OCI-LY1 (cell line): ENCODE measurements at regions not wholly inside any gene's neighbourhood (a gene's known extent, or its start where the extent isn't known, plus 50 kb on each side); places are given as distances from the start of the nearest gene placed in this dataset.

Experiments
- H2AFZ ChIP-seq: fragments of 200-600 bp; sonication (generic), shearing (Covaris generic); 2 replicates; pipeline ENCODE4 v1.6.0; 2014; ENCODE audit warnings: antibody characterized with exemption, mild to moderate bottlenecking, low read length
- H3F3A ChIP-seq: fragments of 200-600 bp; sonication (generic), shearing (Covaris generic); 2 replicates; pipeline ENCODE4 v1.6.0; 2014; ENCODE audit warnings: mild to moderate bottlenecking, antibody characterized with exemption, low read length, moderate library complexity; ENCODE audit not compliant: insufficient read depth
- H3K27ac ChIP-seq: fragments of 200-600 bp; sonication (generic); 2 replicates; pipeline ENCODE4 v1.5.1; 2014; ENCODE audit warnings: low read length, mixed run types, mild to moderate bottlenecking, low read depth; ENCODE audit not compliant: poor library complexity, severe bottlenecking
- H3K27me3 ChIP-seq: fragments of 200-600 bp; sonication (generic); 2 replicates; pipeline ENCODE4 v1.6.0; 2014; ENCODE audit warnings: antibody characterized with exemption, mild to moderate bottlenecking, low read length, moderate library complexity; ENCODE audit not compliant: insufficient read depth
- H3K36me3 ChIP-seq: fragments of 200-600 bp; sonication (generic); 2 replicates; pipeline ENCODE4 v1.6.1; 2014; ENCODE audit warnings: mild to moderate bottlenecking, antibody characterized with exemption, low read length, moderate library complexity, mixed read lengths; ENCODE audit not compliant: insufficient read depth
- H3K4me1 ChIP-seq: fragments of 200-600 bp; sonication (generic); 2 replicates; pipeline ENCODE4 v1.5.1; 2014; ENCODE audit warnings: mild to moderate bottlenecking, low read length, moderate library complexity; ENCODE audit not compliant: insufficient read depth, severe bottlenecking
- H3K4me2 ChIP-seq: fragments of 200-600 bp; sonication (generic), shearing (Covaris generic); 2 replicates; pipeline ENCODE4 v1.6.1; 2014; ENCODE audit warnings: low read length
- H3K4me3 ChIP-seq: fragments of 200-600 bp; sonication (generic); 2 replicates; pipeline ENCODE4 v1.5.1; 2014; ENCODE audit warnings: low read length, low read depth, mild to moderate bottlenecking, mixed read lengths; ENCODE audit not compliant: poor library complexity, severe bottlenecking
- H3K79me2 ChIP-seq: fragments of 200-600 bp; shearing (Covaris generic); 2 replicates; pipeline ENCODE4 v1.6.1; 2016; ENCODE audit warnings: mixed run types, low read length, mixed read lengths; ENCODE audit not compliant: insufficient read depth
- H3K9ac ChIP-seq: fragments of 200-600 bp; sonication (generic), shearing (Covaris generic); 2 replicates; pipeline ENCODE4 v1.6.1; 2014; ENCODE audit warnings: mild to moderate bottlenecking, low read length, mixed read lengths
- H3K9me2 ChIP-seq: fragments of 200-600 bp; sonication (generic), shearing (Covaris generic); 2 replicates; pipeline ENCODE4 v1.6.1; 2014; ENCODE audit warnings: low read depth, mild to moderate bottlenecking, low read length, mixed read lengths
- H3K9me3 ChIP-seq: fragments of 200-600 bp; shearing (Covaris generic); 2 replicates; pipeline ENCODE4 v1.6.1; 2014; ENCODE audit warnings: low read length, mixed read lengths
- H4K20me1 ChIP-seq: fragments of 200-600 bp; sonication (generic), shearing (Covaris generic); 2 replicates; pipeline ENCODE4 v1.6.0; 2016; ENCODE audit warnings: mild to moderate bottlenecking, low read length; ENCODE audit not compliant: insufficient read depth
- CTCF ChIP-seq: fragments of 200-600 bp; sonication (generic), shearing (Covaris generic); IDR thresholded peaks from 2 replicates; pipeline ENCODE4 v1.5.1; 2017; ENCODE audit warnings: mild to moderate bottlenecking, antibody characterized with exemption, low read length, moderate library complexity, mixed read lengths
- EZH2 ChIP-seq: fragments of 200-600 bp; sonication (generic), shearing (Covaris generic); IDR thresholded peaks from 2 replicates; pipeline ENCODE4 v1.8.0; 2017; ENCODE audit warnings: borderline replicate concordance, mixed run types, mild to moderate bottlenecking, antibody characterized with exemption, low read length, moderate library complexity, mixed read lengths

- Histone ChIP-seq H4K20me1 (no peaks in the 10 kb centered on the region), H3K4me3 (no peak overlapping the region), H3K9me2 (no peaks in the 10 kb centered on the region), H3K4me1 (no peaks in the 10 kb centered on the region), H3K9me3 (no peaks in the 10 kb centered on the region), H3K36me3 (no peaks in the 10 kb centered on the region), H2AFZ (no peak overlapping the region), H3K27me3 (no peaks in the 10 kb centered on the region), H3K27ac (no peak overlapping the region), H3F3A (no peaks in the 10 kb centered on the region), H3K79me2 (no peaks in the 10 kb centered on the region), H3K4me2 (no peak overlapping the region), H3K9ac (no peak overlapping the region)
- TF ChIP-seq CTCF: no peak
These were observed 183.2 kb downstream of the SOX9 start for GRCh38 chr17:72303787-72304733.

GRCh38 chr17:72304859-72305258, 184.0 kb downstream of the SOX9 start:
- Histone ChIP-seq H3K9me3 (no peaks in the 10 kb centered on the region), H4K20me1 (no peaks in the 10 kb centered on the region), H3K9ac (no peak overlapping the region), H2AFZ (no peak overlapping the region), H3F3A (no peaks in the 10 kb centered on the region), H3K36me3 (no peaks in the 10 kb centered on the region), H3K27me3 (no peaks in the 10 kb centered on the region), H3K4me3 (no peak overlapping the region), H3K27ac (no peak overlapping the region), H3K4me2 (no peak overlapping the region), H3K4me1 (no peaks in the 10 kb centered on the region), H3K79me2 (no peaks in the 10 kb centered on the region), H3K9me2 (no peaks in the 10 kb centered on the region)
- TF ChIP-seq EZH2 (no peak), CTCF (no peak)

- no peaks in the 10 kb centered on the region for H3K4me1 ChIP-seq
- no peaks in the 10 kb centered on the region for H3K79me2 ChIP-seq
- no peak overlapping the region for H3K27ac ChIP-seq
- no peaks in the 10 kb centered on the region for H3F3A ChIP-seq
- no peak overlapping the region for H2AFZ ChIP-seq
- no peak for TF ChIP-seq CTCF
- no peaks in the 10 kb centered on the region for H3K9me3 ChIP-seq
- no peaks in the 10 kb centered on the region for H3K36me3 ChIP-seq
- no peak overlapping the region for H3K4me3 ChIP-seq
- no peaks in the 10 kb centered on the region for H4K20me1 ChIP-seq
- H3K9ac ChIP-seq: no peak overlapping the region
- H3K27me3 ChIP-seq: no peaks in the 10 kb centered on the region
- H3K9me2 ChIP-seq: no peaks in the 10 kb centered on the region
- no peak overlapping the region for H3K4me2 ChIP-seq
These were observed 184.7 kb downstream of the SOX9 start for GRCh38 chr17:72305472-72305871.
